Panc1 (cell line): ENCODE measurements at regions not wholly inside any gene's neighbourhood (a gene's known extent, or its start where the extent isn't known, plus 50 kb on each side); places are given as distances from the start of the nearest gene placed in this dataset.

Experiments used
- ATAC-seq: fragments of 200-7000 bp; cut with Tn5 transposase; 2 replicates; pipeline ENCODE4 v1.9.1; 2020; ENCODE audit warnings: mild to moderate bottlenecking, moderate library complexity
- BruUV-seq: library from RNA; stranded (reverse); fragments of 400-500 nt; replicated peaks from 2 replicates; lab custom pipeline; 2021; lab: Mats Ljungman, UMichigan
- CTCF ChIA-PET: fragments of 300-600 bp; sonication (Branson Sonifier 250); formaldehyde crosslinking; loops from one replicate; lab custom pipeline; 2022; ENCODE audit warnings: antibody characterized with exemption; lab: Charles Lee
- POLR2A ChIA-PET: fragments of 300-600 bp; sonication (Branson Sonifier 250); formaldehyde crosslinking; loops from one replicate; lab custom pipeline; 2022; ENCODE audit warnings: antibody characterized with exemption; lab: Charles Lee
- DNase-seq: peaks from one replicate; pipeline ENCODE4 v3.0.0-alpha.2; 2010; ENCODE audit warnings: low read depth, low spot score
- H3K27ac ChIP-seq: 2 replicates; pipeline ENCODE4 v1.5.1; 2011; ENCODE audit warnings: mild to moderate bottlenecking, low read length, inconsistent platforms
- H3K27me3 ChIP-seq: fragments of 200-500 bp; sonication (Bioruptor generic); 2 replicates; pipeline ENCODE4 v1.6.0; 2014; ENCODE audit warnings: low read length, inconsistent platforms; ENCODE audit not compliant: control insufficient read depth, insufficient read depth
- H3K36me3 ChIP-seq: fragments of 200-500 bp; sonication (Bioruptor generic); 2 replicates; pipeline ENCODE4 v1.5.1; 2014; ENCODE audit warnings: inconsistent platforms, mild to moderate bottlenecking, low read length, moderate library complexity; ENCODE audit not compliant: control insufficient read depth, insufficient read depth
- H3K4me1 ChIP-seq: 2 replicates; pipeline ENCODE4 v1.5.1; 2011; ENCODE audit warnings: inconsistent platforms, mild to moderate bottlenecking, low read length, moderate library complexity; ENCODE audit not compliant: control insufficient read depth, insufficient read depth
- H3K4me3 ChIP-seq, 2 experiments: 2 replicates each; pipeline ENCODE4 v1.5.1; 2011 to 2012; ENCODE audit warnings: low read depth in 2 of 2, low read length in 2 of 2, mild to moderate bottlenecking in 2 of 2, inconsistent platforms in 1 of 2, moderate library complexity in 1 of 2
- H3K9me3 ChIP-seq: fragments of 200-500 bp; sonication (Bioruptor generic); 2 replicates; pipeline ENCODE4 v1.5.1; 2014; ENCODE audit warnings: low read depth, mild to moderate bottlenecking, inconsistent platforms, low read length, moderate library complexity; ENCODE audit not compliant: control insufficient read depth, insufficient read depth
- CTCF ChIP-seq: fragments of 450-650 bp; IDR thresholded peaks from 2 replicates; pipeline ENCODE4 v1.5.1; 2017; ENCODE audit warnings: mild to moderate bottlenecking
- POLR2AphosphoS5 ChIP-seq: IDR thresholded peaks from 2 replicates; pipeline ENCODE4 v1.6.1; 2012; ENCODE audit warnings: mild to moderate bottlenecking, low read depth, low read length, moderate library complexity
- REST ChIP-seq, 2 experiments: IDR thresholded peaks; 2 replicates each; pipeline ENCODE4 v1.6.1; 2011 to 2012; ENCODE audit warnings: low read depth in 2 of 2, control low read depth in 1 of 2, low read length in 1 of 2, mild to moderate bottlenecking in 1 of 2, moderate library complexity in 1 of 2; ENCODE audit not compliant: insufficient read depth in 1 of 2
- SIN3A ChIP-seq: IDR thresholded peaks from 2 replicates; pipeline ENCODE4 v1.6.1; 2012; ENCODE audit warnings: low read depth, mild to moderate bottlenecking, low read length, moderate library complexity, borderline replicate concordance; ENCODE audit not compliant: insufficient read depth
- TCF7L2 ChIP-seq: IDR thresholded peaks from 2 replicates; pipeline ENCODE4 v1.6.1; 2011; ENCODE audit warnings: mild to moderate bottlenecking, low read depth, low read length, inconsistent platforms
- in situ Hi-C: cut with HindIII; loops from 2 replicates; pipeline ENCODE4 v1.10.0; 2016; ENCODE audit warnings: low sequenced_read_pairs, low pct_unique_long_range_greater_than_20kb
- intact Hi-C: fragments of 100-400 bp; cut with micrococcal nuclease; formaldehyde crosslinking; loops from one replicate; pipeline ENCODE4 v1.10.0; 2022; ENCODE audit not compliant: unreplicated experiment

GRCh38 chr5:88322785-88323184 lies 54.1 kb upstream of the TMEM161B start:
- Histone ChIP-seq H3K9me3 (no peaks in the 10 kb centered on the region), H3K4me3 (no peak overlapping the region), H3K36me3 (no peaks in the 10 kb centered on the region), H3K4me1 (no peaks in the 10 kb centered on the region), H3K27me3 (no peaks in the 10 kb centered on the region), H3K27ac (no peak overlapping the region)
- ATAC-seq (no peak), DNase-seq (no peak)
- ChIA-PET CTCF (no interaction called here), POLR2A (no interaction called here)
- in situ Hi-C loops (no loop called here), intact Hi-C loops (no loop called here)
- BruUV-seq = no TSS peak
- TF ChIP-seq REST (IDR thresholded peaks at IDR 0.05; ENCODE audit: insufficient read depth in 1 of 2, low read depth in 2 of 2, low read length in 1 of 2) = no peak
- no peak for TF ChIP-seq POLR2AphosphoS5
- no peak for TF ChIP-seq SIN3A
- TF ChIP-seq TCF7L2 = no peak
- no peak for TF ChIP-seq CTCF
